Upper lobe of left lung (tissue), 4 donors: ENCODE measurements at regions not wholly inside any gene's neighbourhood (a gene's known extent, or its start where the extent isn't known, plus 50 kb on each side); places are given as distances from the start of the nearest gene placed in this dataset.

ENCODE experiments used
- EP300 ChIP-seq, 4 donors: sonication (generic); formaldehyde crosslinking; IDR thresholded peaks; one replicate each; pipeline ENCODE4 v1.5.1; 2017; ENCODE audit warnings: antibody characterized with exemption in 4 of 4, control low read depth in 2 of 4
- POLR2A ChIP-seq, 4 donors: fragments of 450-650 bp; IDR thresholded peaks; one replicate each; pipeline ENCODE4 v1.5.1; 2016 to 2017; ENCODE audit warnings: antibody characterized with exemption in 4 of 4, mild to moderate bottlenecking in 2 of 4
- TF ChIP-seq, protein P1 (sequence below), 6 experiments: fragments of 450-650 bp in 4 of 6; fragments of 200-600 bp in 2 of 6; sonication (generic) in 2 of 6; IDR thresholded peaks; one replicate each; pipeline ENCODE4 v1.5.1; 2016 to 2019; ENCODE audit warnings: antibody characterized with exemption in 6 of 6

DNA sequence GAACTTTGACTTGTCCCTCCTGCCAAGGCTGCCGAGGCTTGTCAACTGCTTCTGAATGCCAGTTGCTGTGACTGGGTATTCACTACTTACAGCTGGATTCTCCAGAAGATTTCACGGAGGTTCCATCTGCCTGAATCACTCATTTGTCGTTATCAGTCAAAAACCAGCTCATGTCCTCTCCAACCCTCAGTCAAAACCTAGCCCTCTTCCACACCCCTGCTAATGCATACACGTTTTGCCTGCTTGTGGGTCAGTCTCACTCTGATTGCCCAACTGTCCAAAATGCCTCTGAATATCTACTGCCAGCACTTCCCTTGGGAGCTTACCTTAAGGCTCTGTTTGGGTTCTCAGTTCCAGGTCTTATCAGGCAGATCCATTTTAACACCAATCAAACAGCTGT lies 238.6 kb upstream of the TMEM161B start:
- TF ChIP-seq EP300 (IDR thresholded peaks at IDR 0.05): no peak
- TF ChIP-seq, protein P1, sequence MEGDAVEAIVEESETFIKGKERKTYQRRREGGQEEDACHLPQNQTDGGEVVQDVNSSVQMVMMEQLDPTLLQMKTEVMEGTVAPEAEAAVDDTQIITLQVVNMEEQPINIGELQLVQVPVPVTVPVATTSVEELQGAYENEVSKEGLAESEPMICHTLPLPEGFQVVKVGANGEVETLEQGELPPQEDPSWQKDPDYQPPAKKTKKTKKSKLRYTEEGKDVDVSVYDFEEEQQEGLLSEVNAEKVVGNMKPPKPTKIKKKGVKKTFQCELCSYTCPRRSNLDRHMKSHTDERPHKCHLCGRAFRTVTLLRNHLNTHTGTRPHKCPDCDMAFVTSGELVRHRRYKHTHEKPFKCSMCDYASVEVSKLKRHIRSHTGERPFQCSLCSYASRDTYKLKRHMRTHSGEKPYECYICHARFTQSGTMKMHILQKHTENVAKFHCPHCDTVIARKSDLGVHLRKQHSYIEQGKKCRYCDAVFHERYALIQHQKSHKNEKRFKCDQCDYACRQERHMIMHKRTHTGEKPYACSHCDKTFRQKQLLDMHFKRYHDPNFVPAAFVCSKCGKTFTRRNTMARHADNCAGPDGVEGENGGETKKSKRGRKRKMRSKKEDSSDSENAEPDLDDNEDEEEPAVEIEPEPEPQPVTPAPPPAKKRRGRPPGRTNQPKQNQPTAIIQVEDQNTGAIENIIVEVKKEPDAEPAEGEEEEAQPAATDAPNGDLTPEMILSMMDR (IDR thresholded peaks at IDR 0.05): no peak
- TF ChIP-seq POLR2A (IDR thresholded peaks at IDR 0.05): no peak
